ENCODE measurements at regions not wholly inside any gene's neighbourhood (a gene's known extent, or its start where the extent isn't known, plus 50 kb on each side); places are given as distances from the start of the nearest gene placed in this dataset.
"Not testable (repeated sequence)": the region's sequence is repeated elsewhere in the genome, so short reads cannot be mapped to it uniquely, and the experiment has no call there.

DNA sequence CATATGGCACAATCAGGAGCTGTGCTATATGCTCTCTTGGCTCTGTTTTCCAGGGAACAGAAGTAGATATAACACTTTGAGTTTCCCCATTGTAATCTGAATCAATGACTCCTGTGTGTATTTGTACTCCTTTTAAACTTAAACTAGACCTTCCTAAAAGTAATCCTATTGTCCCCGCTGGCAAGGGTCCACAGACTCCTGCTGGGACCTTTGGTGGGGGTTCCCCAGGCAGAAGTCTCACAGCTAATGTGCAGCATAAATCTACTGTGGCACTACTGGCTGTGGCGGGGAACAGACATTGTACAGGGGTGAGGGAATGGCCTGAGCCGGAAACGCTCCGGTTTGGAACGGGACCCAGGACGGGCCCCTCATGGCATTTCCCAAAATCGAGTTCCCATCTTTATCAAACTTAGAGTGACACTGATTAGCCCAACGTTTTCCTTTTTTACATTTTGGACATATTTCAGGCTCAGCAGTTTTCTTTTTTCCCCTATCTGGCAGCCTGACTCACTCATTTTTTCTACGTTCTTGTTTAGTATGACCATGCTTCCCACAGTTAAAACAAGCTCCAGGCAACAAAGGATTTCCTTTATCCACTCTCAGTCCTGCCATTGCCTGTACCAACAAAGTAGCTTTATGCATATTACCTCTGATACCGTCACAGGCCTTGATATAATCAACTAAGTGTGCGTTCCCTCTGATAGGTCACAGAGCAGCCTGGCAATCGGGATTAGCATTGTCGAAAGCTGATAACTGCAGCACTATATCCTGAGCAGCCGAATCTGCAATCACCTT is 59.5 kb upstream of the LPCAT1 start:
- TF ChIP-seq EZH2phosphoT487 (IDR thresholded peaks at IDR 0.05; ENCODE audit: insufficient read depth, low read depth); EZH2 (IDR thresholded peaks at IDR 0.05; ENCODE audit: insufficient read depth, poor library complexity, severe bottlenecking): not testable (repeated sequence)

Data from GM23248 (cell line).